Left forelimb (tissue), 1 donor: ENCODE measurements at regions not wholly inside any gene's neighbourhood (a gene's known extent, or its start where the extent isn't known, plus 50 kb on each side); places are given as distances from the start of the nearest gene placed in this dataset.
"Not testable (repeated sequence)": the region's sequence is repeated elsewhere in the genome, so short reads cannot be mapped to it uniquely, and the experiment has no call there.

ENCODE experiments used
- DNase-seq: peaks from one replicate; pipeline ENCODE4 v3.0.0-alpha.2; 2018; ENCODE audit warnings: low spot score

DNA sequence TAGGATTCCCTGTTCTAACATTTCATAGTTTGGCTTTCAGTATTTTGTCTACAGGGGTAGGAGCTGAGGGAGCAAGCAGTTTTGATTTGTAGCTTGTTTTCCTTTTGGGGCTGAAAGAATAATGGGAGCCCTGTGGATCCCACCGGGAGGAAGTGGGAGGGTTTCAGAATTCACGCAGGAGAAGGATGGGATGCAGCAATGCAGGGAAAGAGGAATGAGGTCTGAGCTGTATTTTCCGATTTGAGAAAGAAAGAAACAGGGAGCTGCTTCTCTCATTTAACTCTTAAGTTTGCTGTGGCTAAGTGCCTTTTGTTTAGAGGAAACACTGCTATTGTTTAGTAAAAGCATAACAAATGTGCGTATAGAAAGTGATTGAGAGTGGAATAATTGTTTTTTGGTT, 141.0 kb downstream of the ADCYAP1 start:
- no peak for DNase-seq

DNA sequence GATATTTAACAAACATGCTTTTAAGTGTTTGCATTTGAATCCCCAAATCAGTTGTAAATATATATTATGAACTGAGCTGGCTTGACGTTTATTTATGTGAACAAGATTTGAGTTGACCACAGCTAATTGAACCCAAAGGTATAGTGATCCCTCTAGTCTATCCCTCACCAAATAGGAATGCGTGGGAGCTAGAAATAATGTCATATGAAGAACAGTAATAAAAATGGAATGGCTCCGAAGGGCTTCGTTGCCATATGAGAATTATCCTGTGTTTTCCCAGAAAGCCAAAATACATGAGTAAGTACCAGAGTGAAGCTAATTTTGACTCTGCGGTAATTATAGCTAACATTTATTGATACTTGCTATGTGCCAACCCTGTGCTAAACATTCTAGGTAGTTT, 142.7 kb downstream of the ADCYAP1 start:
- no peak for DNase-seq

DNA sequence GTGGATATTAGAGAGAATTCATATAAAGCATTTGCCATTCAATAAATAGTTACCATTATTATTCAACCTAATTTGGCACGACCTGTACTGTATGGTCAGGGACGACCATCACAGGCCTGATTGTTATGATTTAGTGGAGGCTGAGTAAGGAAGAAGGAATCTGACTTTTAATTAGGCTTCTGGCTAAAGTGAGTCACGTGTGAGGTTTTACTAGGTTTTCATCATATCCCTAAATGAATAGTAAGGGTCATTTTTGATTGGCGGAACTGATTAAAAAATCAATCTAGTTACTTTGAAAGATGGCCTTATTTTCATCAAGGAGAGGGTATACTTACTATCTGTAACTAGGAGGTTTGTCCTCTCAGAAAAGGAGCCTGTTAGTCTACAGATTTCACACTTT, 143.4 kb downstream of the ADCYAP1 start:
- DNase-seq, result no peak

DNA sequence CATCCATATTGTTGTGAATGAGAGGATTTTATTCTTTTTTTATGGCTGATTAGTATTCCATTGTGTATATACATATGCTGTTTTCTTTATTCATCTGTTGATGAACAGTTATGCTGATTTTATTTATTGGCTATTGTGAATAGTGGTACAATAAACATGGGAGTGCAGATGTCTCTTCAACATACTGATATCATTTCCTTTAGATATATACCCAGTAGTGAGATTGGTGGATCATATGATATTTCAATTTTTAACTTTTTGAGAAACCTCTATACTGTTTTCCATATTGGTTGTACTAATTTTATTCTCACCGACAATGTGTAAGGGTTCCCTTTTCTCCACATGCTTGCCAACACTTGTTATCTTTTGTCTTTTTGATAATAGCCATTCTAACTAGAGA, 144.5 kb downstream of the ADCYAP1 start:
- no peak for DNase-seq

DNA sequence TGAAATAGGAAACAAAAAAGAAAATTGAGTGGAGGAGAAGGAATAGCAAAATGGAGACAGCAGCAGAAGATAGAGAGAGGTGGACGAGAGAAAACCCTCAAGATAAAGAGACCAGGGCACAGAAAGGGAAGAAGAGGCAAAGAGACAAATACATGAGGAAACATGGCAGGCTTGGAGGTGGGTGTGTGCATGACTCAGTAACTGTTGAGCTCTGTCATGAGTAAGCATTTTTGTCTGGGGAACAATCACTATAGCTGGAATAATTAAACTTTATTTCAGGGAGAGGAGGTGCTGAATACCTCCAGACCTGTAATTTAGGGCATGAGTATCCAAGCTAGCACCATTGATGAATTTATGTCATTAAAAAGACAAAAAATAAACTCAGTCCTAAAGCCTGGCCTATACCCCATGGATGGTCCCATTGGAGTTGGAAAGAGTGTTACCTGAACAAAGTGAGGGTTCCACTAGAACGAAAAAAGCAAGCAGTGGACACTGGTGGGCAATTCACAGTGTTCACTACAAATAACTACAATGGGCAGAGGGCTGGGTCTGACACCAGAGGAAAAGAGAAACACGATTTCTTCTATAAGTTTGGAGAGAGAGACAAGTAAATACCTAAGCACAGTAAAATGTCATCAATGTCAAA, 145.5 kb downstream of the ADCYAP1 start:
- no peak for DNase-seq

DNA sequence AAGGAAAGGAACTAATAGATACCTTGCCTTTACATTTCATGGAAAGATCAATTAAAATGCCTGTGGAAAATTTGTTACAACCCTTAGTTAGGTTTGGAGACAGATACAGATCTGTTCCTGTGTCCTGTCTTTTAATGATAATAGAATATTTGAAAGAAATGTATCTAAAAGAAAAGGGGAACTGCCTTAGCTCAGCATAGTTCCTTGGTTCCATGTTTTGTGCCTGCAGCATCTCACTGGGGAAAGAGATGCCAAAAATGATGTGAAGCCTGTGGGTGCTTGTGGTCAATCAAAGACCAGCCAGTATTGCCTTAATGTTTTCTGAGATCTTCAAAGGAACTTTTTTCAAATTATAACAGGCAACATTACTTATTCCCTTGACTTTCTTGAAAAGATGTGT, 147.6 kb downstream of the ADCYAP1 start:
- no peak for DNase-seq

DNA sequence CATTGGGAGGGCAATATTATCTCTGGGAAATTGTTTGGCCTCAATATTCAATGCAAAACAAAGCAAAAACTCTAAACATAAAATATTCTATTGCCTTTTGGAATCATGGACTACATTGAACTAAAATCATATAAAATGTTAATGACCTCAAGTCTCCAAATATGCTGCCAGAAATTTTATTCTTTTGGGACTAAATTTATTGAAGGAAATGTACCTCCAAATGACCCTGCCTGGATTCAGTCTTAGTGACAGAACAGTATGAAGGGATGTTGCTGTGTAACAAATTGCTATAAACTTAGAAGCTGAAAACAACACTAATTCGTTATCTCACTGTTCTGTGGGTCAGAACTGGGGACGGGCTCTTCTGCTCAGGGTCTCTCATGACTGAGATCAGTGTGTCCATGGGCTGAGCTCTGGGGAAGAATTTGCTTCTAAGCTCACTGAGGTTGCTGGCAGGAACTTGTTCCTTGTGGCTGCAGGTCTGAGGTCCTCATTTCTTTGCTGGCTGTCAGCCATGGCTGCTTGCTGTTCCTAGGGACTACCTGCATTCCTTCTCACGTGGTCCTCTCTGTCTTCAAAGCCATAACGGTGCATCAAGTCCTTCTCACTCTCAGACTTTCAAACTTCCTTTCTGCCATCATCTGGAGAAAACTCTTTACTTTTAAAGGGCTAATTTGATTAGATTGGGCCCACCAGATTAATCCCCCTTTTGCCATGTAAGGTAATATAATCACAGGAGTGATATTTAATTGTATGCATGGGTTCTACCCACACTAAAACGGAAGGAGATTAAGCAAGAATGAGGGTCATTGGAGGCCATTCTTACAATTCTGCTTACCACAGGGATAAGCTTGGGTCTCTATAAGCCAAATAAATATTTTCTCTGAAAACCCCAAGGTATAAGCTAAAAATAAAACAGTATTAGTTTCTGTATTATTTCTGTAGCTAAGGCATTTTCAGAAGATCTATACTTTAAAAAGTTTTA, 149.0 kb downstream of the ADCYAP1 start:
- no peak for DNase-seq

DNA sequence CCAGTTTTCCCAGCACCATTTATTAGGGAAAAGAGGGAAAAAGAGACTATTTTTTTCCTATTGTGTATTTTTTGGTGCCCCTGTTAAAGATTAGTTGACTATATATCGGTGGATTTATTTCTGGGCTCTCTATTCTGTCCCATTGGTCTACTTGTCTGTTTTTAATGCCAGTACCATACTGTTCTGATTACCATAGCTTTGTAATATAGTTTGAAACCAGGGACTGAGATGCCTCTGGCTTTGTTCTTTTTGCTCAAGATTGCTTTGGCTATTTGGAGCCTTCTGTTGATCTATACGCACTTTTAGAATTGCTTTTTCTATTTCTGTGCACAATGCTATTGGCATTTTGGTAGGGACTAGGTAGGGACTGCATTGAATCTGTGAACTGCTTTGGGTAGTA, 151.7 kb downstream of the ADCYAP1 start:
- no peak for DNase-seq

DNA sequence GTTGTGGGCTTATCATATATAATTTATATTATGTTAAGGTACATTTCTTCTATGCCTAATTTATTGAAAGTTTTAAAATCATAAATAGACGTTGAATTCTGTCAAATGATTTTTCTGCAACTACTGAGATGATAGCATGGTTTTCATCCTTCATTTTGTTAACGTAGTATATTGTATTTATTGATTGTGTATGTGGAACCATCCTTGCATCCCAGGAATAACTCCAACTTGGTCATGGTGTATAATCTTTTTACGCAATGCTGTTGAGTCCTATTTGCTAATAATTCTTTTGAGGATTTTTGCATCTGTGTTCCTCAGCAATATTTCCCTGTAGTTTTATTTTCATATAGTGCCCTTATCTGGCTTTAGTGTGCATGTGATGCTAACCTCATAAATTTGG, 152.7 kb downstream of the ADCYAP1 start:
- no peak for DNase-seq

DNA sequence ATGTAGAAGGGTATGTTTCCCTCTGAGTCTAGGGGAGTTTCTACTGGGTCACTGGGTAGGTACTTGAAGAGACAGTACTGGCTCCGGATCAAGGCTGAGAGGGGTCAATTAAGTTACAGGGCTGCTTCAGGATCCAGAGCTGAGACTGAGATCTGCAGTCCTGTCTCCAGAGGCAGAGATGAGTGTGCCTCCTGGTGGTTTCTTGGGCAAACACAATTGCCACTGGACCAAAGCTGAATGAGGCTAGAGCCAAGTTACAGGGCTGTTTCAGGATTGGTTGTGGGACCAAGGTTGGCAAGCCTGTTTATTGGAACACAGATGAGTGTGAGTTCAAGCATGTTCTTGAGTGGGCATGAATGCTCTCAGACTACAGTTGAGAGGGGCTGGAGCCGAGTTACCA, 157.9 kb downstream of the ADCYAP1 start:
- DNase-seq, result no peak

DNA sequence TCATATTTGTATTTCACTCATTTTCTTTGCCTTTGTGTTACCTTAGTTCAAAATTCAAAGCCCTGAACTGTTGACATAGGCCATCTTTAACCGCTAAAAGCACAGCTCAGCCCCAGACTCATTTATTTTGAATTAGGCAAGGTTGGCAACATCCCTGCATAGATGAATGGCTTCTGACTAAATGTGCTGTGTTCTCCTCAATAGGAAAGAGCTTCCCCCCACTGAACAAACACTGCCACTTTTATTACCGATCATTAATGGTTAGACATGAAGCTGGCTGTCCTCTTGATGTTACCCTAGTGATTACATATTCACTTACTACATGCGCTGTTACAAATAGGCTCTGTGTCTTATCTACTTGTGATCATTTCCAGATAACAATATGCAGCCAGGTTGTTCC, 170.7 kb downstream of the ADCYAP1 start:
- DNase-seq, result no peak

DNA sequence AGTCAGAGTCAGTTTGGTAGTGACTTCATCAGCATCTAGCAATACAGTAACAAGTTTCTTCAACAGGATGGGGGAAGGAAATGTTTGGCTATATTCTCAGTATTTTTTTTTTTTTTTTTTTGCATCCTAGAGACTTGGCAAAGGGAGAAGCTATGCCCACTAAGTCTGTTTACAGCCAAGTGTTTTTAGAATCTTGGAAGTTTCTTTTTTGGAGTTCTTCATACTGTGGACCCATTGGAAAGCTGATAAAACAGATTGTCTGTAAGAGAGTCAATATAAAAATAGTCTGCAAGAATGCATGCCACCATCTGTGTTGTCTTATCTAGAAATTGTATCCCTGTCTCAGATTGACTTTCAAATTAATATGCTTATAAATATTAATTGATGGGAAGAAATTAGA, 171.2 kb downstream of the ADCYAP1 start:
- DNase-seq, result no peak

DNA sequence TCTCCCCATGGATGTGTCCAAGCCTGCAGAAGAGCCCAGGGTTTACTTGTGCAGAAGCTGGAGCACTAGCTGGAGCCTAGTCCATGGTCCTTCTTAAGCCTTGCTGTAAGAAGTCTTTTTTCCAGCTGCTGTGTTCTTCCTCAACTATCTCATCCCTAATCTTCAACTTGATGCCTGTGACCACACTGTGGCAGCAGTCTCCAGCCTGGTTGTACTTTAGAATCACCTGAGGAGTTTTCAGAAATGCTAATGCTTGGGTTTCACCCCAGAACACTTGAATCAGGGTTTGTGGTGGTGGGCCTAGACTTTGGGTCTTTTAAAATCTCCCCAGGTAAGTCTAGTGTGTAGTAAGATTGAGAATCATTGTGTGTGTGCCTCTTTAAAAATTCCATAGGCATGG, 173.6 kb downstream of the ADCYAP1 start:
- DNase-seq, result no peak

DNA sequence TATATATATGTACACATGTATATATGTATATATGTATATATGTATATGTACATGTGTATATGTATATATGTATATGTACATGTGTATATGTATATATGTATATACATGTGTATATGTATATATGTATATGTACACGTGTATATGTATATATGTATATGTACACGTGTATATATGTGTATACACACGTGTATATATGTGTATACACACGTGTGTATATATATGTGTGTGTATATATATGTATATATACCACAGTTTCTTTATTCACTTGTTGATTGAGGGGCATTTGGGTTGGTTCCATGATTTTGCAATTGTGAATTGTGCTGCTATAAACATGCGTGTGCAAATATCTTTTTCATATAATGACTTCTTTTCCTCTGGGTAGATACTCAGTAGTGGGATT, 179.0 kb downstream of the ADCYAP1 start:
- not testable (repeated sequence) for DNase-seq

DNA sequence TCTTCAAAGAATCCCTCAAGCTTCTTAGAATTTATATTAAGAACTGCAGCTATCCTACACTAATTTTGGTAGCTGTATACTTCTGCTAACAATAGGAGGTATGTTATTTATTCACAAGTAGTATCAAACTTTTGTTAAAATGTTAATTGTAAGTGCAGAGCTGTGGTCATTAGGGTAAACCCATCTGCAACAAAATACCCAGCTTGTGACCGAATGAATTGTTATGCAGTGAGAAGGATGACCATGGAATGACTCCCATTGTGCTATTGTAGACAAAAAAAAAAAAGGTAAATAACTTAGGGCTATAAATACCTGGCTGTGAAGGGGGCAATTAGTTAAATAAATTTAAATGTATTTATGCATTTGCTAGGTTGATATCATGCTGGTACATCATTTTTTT, 186.1 kb downstream of the ADCYAP1 start:
- DNase-seq, result no peak

DNA sequence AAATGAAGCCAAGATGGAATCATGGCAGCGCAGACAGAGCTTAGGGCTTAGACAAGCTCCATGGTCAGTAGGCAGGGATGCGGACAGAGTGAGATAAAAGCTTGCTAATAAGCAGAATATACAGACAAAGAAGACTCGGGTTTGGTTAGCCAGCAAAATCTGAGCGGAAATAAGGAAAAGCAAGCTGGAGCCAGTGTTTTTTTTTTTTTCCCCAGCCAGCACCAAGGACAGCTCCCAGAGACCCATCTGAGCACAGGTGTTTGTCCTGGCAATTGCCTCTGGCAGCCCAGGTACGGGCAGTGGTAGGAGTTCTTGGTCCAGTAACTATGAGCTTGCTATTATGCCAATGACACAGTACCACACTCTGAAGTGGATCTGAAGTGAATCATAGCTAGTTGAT, 187.6 kb downstream of the ADCYAP1 start:
- no peak for DNase-seq

DNA sequence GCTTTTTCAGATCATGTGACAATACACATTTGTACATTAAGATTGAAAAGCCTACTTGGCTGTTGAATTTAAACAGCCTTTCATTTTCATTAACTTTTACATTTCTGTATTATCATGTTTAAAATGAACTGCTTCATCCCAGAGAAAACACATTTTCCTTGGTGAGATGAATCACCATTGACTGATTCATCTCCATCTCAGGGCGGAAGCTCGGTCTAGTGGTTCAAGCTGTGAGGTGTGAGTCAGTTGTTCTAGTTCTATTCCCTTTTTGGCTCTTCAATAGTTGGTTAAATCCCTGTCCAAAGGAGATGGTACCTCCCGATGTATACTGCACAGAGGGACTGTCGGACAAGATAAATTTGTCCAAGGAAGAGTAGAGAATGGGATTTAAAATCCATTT, 189.7 kb downstream of the ADCYAP1 start:
- no peak for DNase-seq

DNA sequence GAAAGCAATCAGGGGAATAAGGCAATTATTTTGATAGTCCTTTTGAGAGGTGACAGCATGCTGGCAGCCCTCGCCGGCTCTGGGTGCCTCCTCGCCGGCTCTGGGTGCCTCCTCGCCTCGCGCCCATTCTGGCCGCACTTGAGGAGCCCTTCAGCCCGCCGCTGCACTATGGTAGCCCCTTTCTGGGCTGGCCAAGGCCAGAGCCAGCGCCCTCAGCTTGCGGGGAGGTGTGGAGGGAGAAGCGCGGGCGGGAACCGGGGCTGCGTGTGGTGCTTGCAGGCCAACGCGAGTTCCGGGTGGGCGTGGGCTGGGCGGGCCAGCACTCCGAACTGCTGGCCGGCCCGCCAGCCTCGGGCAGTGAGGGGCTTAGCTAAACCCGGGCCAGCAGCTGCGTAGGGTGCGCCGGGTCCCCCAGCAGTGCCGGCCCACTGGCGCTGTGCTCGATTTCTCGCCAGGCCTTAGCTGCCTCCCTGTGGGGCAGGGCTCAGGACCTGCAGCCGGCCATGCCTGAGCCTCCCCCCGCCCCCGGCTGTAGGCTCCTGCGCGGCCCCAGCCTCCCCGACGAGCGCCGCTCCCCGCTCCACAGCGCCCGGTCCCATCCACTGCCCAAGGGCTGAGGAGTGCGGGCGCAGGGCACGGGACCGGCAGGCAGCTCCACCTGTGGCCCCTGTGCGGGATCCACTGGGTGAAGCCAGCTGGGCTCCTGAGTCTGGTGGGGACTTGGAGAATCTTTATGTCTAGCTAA, 193.5 kb downstream of the ADCYAP1 start:
- not testable (repeated sequence) for DNase-seq

DNA sequence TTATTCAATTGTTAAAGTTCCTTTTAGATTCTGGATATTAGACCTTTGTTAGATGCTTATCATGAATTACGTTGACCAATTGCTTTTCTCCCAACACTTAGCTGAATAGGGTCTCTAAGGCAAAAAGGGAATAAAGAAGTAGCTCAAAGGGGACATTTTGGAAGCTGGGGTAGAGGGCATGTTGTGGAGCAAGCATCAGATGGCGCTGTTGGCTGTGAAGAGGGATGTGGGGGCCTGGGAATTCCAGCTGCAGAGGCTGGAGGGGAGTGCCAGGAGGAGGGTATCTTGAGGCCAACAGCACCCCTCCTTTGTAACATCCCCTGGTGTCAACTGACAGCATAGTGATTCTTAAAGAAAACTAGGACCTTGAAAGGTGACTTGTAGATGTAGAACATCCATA, 198.2 kb downstream of the ADCYAP1 start:
- DNase-seq, result no peak

DNA sequence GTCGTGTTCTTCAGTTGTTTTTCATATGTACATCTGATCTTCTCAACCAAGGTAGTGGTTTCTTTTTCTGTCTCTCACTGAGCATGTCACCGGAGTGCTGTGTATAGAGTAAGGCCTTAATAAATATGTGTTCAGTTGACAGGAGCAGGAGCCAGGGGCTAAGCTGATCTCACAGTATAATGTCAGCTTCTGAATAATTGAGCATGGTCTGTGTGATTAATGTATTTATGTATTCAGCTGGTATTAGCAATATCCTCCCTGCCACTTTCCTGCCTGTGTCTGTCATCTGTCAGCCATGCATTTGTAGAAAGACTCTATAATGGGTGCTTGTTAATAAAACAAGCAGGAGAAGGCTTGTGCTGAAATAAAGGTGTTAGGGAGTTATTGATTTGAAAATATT, 198.9 kb downstream of the ADCYAP1 start:
- DNase-seq, result no peak

DNA sequence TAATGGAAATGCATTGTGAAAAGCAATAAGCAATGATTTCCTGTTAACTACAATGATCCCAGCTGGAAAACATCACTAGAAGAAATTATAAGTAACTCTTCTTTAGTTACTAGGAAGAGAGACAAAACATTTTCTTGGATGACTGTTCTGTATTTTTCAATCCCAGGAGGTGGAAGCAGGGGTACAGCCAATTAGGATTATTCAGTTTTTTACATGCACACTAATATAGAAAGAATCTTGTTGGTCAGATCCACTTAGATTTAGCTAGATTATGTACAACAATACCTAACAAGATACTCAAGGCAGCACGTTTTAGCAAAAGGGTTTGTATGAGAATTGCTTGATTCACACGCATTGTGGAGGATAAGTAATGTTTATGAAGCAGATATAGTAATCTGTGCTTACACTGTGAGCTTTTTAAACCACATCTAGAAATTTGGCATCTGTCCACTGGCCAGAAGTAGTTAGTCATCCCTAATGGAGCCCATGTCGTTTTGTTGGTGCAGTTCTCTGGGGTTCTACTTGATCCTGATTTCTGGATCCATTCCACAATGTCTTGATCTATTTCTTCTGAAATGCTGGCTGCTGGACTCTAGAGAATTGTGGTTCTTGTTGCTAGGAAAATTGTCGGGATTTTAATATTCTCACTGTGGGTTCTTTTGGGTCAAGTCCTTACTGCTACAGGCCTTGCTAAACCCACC, 199.7 kb downstream of the ADCYAP1 start:
- DNase-seq, result no peak

DNA sequence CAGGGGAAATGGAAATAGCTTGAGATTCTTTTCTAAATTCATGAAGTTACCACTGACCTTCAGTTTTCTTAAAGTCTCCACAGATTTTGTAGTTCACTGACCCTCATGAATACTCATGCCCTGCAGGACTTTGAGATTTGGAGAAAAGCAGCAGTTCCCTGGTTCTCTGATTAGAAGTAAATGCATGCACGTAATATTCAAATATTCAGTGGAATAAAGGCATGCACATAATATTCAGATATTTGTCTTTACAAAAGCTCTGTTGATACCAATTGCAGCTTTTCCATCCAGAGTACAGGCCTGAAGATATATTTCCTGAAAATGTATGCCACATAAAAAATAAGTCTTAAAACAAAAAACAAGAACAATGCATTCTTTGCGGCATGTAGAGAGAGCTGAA, 219.8 kb downstream of the ADCYAP1 start:
- DNase-seq, result no peak
